ENCODE measurements at regions not wholly inside any gene's neighbourhood (a gene's known extent, or its start where the extent isn't known, plus 50 kb on each side); places are given as distances from the start of the nearest gene placed in this dataset.

GRCh38 chr22:47987885-47988515 lies 1225.5 kb downstream of the TBC1D22A start:
- DNase-seq, result no peak

- DNase-seq, result no peak
Observed at GRCh38 chr22:47976219-47976618, 1213.8 kb downstream of the TBC1D22A start.

- no peak for DNase-seq
Observed at GRCh38 chr22:47967831-47968230, 1205.4 kb downstream of the TBC1D22A start.

GRCh38 chr22:47966316-47966715 lies 1203.9 kb downstream of the TBC1D22A start:
- DNase-seq, result no peak

- no peak for DNase-seq
Observed at GRCh38 chr22:47965896-47966295, 1203.4 kb downstream of the TBC1D22A start.

- no peak for DNase-seq
Observed at GRCh38 chr22:47965066-47965465, 1202.6 kb downstream of the TBC1D22A start.

GRCh38 chr22:47963660-47964059 lies 1201.2 kb downstream of the TBC1D22A start:
- no peak for DNase-seq

- DNase-seq, result no peak
Observed at GRCh38 chr22:47957649-47958048, 1195.2 kb downstream of the TBC1D22A start.

GRCh38 chr22:47954107-47954506 lies 1191.7 kb downstream of the TBC1D22A start:
- no peak for DNase-seq

GRCh38 chr22:47944941-47945340 lies 1182.5 kb downstream of the TBC1D22A start:
- no peak for DNase-seq

GRCh38 chr22:47943729-47944700 lies 1181.6 kb downstream of the TBC1D22A start:
- peak; percentile 5 for DNase-seq

GRCh38 chr22:47940211-47940610 lies 1177.8 kb downstream of the TBC1D22A start:
- DNase-seq, result no peak

- no peak for DNase-seq
Observed at GRCh38 chr22:47933891-47934290, 1171.4 kb downstream of the TBC1D22A start.

GRCh38 chr22:47933226-47933625 lies 1170.8 kb downstream of the TBC1D22A start:
- no peak for DNase-seq

- DNase-seq, result no peak
Observed at GRCh38 chr22:47929646-47930185, 1167.3 kb downstream of the TBC1D22A start.

- DNase-seq, result no peak
Observed at GRCh38 chr22:47929073-47929472, 1166.6 kb downstream of the TBC1D22A start.

- no peak for DNase-seq
Observed at GRCh38 chr22:47928631-47929030, 1166.2 kb downstream of the TBC1D22A start.

GRCh38 chr22:47927648-47928210 lies 1165.3 kb downstream of the TBC1D22A start:
- DNase-seq, result no peak

GRCh38 chr22:47923011-47923427 lies 1160.6 kb downstream of the TBC1D22A start:
- DNase-seq, result no peak

- no peak for DNase-seq
Observed at GRCh38 chr22:47921906-47922305, 1159.5 kb downstream of the TBC1D22A start.

GRCh38 chr22:47920380-47920959 lies 1158.0 kb downstream of the TBC1D22A start:
- no peak for DNase-seq

GRCh38 chr22:47919893-47920292 lies 1157.4 kb downstream of the TBC1D22A start:
- DNase-seq, result no peak

GRCh38 chr22:47919001-47919441 lies 1156.6 kb downstream of the TBC1D22A start:
- no peak for DNase-seq

Data from hematopoietic multipotent progenitor cell treated with erythropoietin and hydrocortisone succinate and interleukin-3 and kit ligand, for 4 days (in vitro differentiated cells).